HG03159 (cell line): ENCODE measurements at regions not wholly inside any gene's neighbourhood (a gene's known extent, or its start where the extent isn't known, plus 50 kb on each side); places are given as distances from the start of the nearest gene placed in this dataset.
A peak's percentile ranks its signal among the peaks of the same experiment; 100 is the strongest.

Experiments used
- ATAC-seq: cut with Tn5 transposase; IDR thresholded peaks from one replicate; pipeline ENCODE4 v1.9.1; 2021; ENCODE audit warnings: mild to moderate bottlenecking, moderate library complexity; ENCODE audit not compliant: unreplicated experiment

DNA sequence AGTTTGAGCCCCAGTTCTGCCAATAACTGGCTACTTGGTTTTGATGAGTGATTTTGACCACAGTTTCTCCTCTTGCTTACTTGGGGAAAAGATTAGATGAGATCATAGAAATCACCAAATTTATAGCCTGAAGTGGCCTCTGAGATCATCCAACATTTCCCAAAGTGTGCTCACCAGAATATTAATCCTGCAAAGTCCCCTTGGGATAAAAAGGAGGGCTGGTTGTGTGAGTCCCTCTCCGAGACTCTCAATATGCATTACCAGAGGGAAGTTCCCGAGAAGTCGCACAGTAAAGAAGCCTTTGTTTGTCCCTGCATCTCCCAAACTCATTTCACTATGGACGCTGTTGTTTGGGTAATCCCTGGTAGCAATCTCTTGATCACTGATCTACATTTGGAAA lies 88.4 kb upstream of the ADRA1B start:
- ATAC-seq, result no peak

DNA sequence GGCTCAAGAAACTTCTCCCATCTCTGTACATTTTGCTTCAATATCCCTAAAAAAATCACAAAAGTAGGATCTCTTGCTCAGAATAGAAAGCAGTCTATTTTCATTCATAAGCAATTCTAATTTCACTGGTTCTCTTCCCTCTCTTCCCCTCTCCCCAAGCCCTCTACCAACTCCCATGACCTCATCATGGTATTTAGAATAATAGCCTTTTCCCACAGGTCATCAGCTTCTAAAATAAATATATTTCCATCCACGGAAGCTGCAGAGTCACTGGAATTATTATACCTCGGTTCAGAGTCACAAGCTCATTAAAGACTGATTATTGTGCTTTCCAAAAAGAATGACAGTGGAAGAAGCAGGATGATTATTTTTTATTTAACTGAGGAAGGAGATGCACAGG lies 84.2 kb upstream of the ADRA1B start:
- ATAC-seq, result no peak

- no peak for ATAC-seq
Observed at GRCh38 chr5:159833088-159833487, 83.2 kb upstream of the ADRA1B start.

DNA sequence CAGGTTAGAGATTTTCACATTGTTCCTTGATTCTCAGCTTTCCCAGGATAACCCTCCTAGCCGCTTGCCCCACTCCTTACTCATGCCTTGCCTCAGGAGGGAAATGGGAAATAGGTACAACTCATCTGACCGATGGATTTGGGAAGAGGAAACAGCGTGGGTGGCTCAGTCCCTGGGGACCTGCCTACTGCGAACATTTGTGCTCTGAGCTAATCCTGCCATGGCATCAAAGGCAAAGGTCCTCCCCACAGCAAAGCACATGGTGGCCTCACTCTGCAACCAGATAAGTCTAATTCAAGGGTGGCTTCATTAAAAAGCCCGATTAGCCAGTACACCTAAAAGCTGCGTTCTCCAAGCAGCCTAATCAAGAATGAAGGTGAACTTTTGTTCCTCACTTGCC lies 82.4 kb upstream of the ADRA1B start:
- ATAC-seq, result no peak

GRCh38 chr5:159835548-159835947 lies 80.7 kb upstream of the ADRA1B start:
- ATAC-seq, result no peak

DNA sequence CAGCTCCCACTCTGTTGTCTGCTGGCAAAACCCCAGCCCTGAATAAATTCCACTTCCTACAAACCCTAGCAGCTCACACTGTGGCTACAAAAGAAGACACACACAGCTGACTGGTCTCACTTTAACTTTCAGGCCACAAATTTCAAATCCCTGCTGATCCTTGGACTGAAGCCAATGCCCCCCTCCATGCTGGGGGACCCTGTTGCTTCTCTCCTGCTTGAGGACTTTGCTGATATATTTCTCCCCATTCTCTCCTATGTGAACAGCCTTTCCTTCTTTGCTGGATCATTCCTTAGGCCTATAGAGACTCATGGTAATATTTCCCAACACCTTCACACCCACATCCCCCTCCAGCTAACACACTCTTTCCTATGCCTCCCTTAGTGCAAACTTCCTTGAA lies 79.6 kb upstream of the ADRA1B start:
- no peak for ATAC-seq

- ATAC-seq, result no peak
Observed at GRCh38 chr5:159837860-159838259, 78.4 kb upstream of the ADRA1B start.

DNA sequence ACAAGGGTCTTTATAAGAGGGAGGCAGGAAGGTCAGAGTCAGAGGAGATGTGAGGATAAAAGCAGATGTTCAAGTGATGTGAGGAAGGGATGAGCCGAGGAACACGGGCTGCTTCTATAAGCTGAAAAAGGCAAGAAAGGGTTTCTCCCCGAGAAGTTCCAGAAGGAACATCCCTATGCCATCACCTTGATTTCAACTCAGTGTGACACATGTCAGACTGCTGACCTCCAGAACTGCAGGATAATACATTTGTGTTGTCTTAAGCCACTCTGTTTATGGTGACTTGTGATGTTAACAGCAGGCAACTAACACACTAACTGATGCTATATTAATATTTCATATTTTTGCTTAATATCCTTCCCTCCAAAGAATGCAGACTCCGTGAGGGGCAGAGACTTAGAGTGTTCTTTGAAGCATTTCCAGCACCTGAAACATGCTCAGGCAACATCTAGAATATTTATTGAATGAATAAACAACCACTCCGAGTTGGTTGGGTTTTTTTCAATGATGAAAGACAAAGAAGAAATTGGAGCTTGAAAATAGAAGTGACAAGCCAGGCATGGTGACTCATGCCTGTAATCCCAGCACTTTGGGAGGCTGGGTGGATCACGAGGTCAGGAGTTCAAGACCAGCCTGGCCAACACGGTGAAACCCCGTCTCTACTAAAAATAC lies 77.6 kb upstream of the ADRA1B start:
- ATAC-seq, result no peak

GRCh38 chr5:159844267-159845121 lies 71.8 kb upstream of the ADRA1B start:
- ATAC-seq, result no peak

GRCh38 chr5:159849437-159850083 lies 66.7 kb upstream of the ADRA1B start:
- ATAC-seq, result no peak

DNA sequence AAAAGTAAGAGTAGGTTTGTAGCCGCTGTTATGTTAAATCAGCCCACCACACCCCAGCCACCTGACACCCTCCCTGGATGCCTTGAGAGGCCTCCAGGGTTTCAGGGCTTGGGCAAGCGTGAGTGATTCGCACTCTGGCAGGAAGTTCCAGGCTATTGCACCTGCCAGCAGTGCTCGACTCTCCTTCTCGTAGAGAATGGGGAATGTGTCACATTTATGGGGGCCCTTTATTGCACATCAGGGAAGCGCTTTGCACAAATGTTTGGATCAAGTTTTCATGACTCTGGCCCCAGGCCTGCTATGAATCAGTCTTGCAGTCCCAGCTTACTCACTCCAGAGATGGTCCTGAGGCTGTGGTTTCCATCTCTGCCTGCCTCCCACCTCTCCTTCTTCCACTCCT lies 66.1 kb upstream of the ADRA1B start:
- ATAC-seq, result no peak

DNA sequence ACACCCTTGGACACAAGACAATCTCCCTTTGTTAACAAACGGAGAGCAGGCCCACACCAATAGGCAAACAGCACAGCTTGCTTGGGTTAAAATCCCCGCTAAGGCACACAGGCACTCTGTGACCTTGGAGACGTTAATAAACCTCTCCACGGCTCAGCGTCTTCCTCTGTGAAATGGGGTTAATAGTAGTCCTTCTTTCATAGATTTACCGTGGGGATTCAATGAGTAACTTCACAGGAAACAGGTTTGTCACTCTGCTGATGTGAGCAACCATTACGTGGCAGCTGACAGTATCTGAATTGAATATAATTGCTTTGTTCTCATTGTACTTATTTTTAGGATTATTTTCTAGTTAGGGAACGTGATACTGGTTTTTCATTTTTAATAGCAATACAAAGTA lies 65.2 kb upstream of the ADRA1B start:
- no peak for ATAC-seq

- no peak for ATAC-seq
Observed at GRCh38 chr5:159854916-159855315, 61.4 kb upstream of the ADRA1B start.

DNA sequence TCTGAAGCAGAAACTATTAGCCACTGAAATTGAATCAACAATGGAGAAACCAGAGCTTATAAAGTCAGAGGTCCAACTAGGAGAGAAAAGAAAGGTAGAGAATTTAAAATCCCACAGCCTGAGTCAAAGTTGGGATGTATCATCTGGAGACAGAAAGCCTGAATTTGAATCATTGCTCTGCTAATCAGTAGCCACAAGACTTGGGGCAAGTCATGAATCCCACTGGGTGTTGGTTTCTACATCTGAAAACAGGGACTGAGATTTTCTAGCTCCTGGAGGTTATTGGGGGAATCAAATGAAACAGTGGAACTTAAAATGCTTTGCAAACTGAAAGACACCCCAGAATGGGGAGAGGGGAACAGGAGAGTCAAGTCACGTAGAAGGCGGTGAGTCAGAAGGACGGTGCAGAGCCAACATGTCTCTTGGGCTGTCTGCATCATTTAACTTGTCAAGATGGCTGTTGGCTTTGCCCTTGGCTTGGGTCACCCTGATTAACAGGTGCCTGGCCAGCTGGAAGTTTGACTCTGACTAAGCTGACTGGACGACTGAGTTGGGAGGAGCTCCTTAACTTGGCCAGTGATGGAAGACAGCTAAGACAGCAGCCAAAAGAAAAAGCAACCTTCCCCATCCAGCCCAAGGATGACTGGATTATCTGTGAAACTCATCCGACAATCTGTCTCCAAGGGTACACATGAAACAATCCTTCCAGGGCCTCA lies 60.6 kb upstream of the ADRA1B start:
- ATAC-seq, result no peak

- ATAC-seq, result no peak
Observed at GRCh38 chr5:159858871-159859270, 57.4 kb upstream of the ADRA1B start.

DNA sequence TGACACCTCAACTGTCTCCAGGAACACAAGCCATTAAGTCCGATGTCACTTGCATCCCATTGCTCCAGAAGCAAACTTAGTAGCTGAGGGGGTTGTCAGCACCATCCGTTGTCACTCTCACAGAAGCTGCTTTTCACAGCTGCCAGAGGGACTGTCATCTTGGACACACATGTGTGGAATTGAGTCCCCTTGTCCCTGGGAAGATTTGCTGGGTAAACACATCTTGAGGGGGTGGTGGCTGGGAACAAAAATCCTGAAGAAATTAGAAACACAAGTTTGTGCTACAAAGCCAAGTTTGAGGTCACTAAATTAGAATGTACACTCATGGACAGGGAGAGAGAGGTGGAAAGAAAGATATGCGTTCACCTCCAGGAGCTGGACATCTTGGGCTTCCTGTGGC lies 55.2 kb upstream of the ADRA1B start:
- ATAC-seq, result no peak

- peak; percentile 70 for ATAC-seq
Observed at GRCh38 chr5:159864885-159865691, 51.2 kb upstream of the ADRA1B start.

DNA sequence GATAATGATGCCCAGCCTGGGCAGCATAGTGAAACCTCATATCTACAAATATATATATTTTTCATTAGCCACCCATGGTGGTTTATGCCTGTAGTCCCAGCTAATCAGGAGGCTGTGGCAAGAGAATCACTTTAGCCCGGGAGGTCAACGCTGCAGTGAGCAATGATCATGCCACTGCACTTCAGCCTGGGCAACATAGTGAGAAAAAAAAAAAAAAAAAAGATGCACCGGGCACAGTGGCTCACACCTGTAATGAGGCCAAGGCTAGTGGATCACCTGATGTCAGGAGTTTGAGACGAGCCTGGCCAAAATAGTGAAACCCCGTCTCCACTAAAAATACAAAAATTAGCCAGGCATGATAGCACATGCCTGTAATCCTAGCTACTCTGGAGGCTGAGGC lies 50.2 kb upstream of the ADRA1B start:
- ATAC-seq, result no peak
